ENCODE measurements at regions not wholly inside any gene's neighbourhood (a gene's known extent, or its start where the extent isn't known, plus 50 kb on each side); places are given as distances from the start of the nearest gene placed in this dataset.

- DNase-seq = no peak
Observed at GRCh38 chr2:198782734-198783133, 675.0 kb downstream of the SATB2 start.

GRCh38 chr2:198776616-198777406 is 680.9 kb downstream of the SATB2 start:
- no peak for DNase-seq

GRCh38 chr2:198775737-198776136 is 682.0 kb downstream of the SATB2 start:
- DNase-seq = no peak

GRCh38 chr2:198774576-198774975 is 683.2 kb downstream of the SATB2 start:
- DNase-seq = no peak

GRCh38 chr2:198767694-198768093 is 690.0 kb downstream of the SATB2 start:
- DNase-seq = no peak

- DNase-seq = no peak
Observed at GRCh38 chr2:198763793-198764192, 693.9 kb downstream of the SATB2 start.

- DNase-seq = peak; percentile 39
Observed at GRCh38 chr2:198762441-198762840, 695.3 kb downstream of the SATB2 start.

- DNase-seq = no peak
Observed at GRCh38 chr2:198757069-198757468, 700.7 kb downstream of the SATB2 start.

GRCh38 chr2:198756166-198756565 is 701.6 kb downstream of the SATB2 start:
- no peak for DNase-seq

GRCh38 chr2:198753101-198753500 is 704.6 kb downstream of the SATB2 start:
- no peak for DNase-seq

- DNase-seq = no peak
Observed at GRCh38 chr2:198749364-198749763, 708.4 kb downstream of the SATB2 start.

GRCh38 chr2:198731842-198732399 is 725.8 kb downstream of the SATB2 start:
- no peak for DNase-seq

- DNase-seq = no peak
Observed at GRCh38 chr2:198720266-198720665, 737.5 kb downstream of the SATB2 start.

GRCh38 chr2:198717451-198717850 is 740.3 kb downstream of the SATB2 start:
- no peak for DNase-seq

- no peak for DNase-seq
Observed at GRCh38 chr2:198715302-198715835, 742.4 kb downstream of the SATB2 start.

GRCh38 chr2:198712485-198712884 is 745.3 kb downstream of the SATB2 start:
- DNase-seq = no peak

GRCh38 chr2:198711484-198711883 is 746.3 kb downstream of the SATB2 start:
- no peak for DNase-seq

GRCh38 chr2:198710562-198710961 is 747.2 kb downstream of the SATB2 start:
- DNase-seq = no peak

- DNase-seq = no peak
Observed at GRCh38 chr2:198706476-198707082, 751.2 kb downstream of the SATB2 start.

GRCh38 chr2:198703281-198703680 is 754.5 kb downstream of the SATB2 start:
- DNase-seq = no peak

- no peak for DNase-seq
Observed at GRCh38 chr2:198702796-198703195, 754.9 kb downstream of the SATB2 start.

- no peak for DNase-seq
Observed at GRCh38 chr2:198701481-198701880, 756.3 kb downstream of the SATB2 start.

GRCh38 chr2:198700319-198700718 is 757.4 kb downstream of the SATB2 start:
- DNase-seq = no peak

- no peak for DNase-seq
Observed at GRCh38 chr2:198698230-198698629, 759.5 kb downstream of the SATB2 start.
